ENCODE measurements at regions not wholly inside any gene's neighbourhood (a gene's known extent, or its start where the extent isn't known, plus 50 kb on each side); places are given as distances from the start of the nearest gene placed in this dataset.

DNA sequence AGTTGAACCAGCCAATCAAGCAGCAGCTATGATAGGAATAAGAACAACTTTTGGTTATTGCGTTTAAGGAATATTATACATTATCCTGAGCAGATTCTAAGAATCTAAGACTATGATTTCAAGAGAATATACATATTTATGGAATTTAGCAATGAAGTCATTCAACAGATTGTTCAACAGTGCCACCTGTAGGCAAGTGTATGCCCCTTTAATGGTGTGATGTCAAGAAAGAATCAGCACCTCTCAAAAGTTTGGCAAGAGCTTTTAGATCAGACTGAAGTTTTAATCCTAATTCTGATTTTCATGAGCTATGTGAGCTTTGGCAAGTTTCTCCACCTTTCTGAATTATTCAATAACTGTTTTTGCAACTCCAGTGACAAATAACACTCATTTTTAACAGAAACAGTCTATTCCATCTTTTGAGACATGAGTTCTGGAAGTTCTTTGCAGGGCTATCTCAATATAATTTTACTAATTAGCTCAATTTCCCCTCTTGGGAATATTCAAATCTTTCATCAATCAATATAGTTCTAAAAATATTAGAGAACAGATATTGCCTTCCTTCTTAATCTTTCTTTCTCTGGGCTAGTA is 474.3 kb upstream of the TOM1L1 start:
- TF ChIP-seq, protein P1, sequence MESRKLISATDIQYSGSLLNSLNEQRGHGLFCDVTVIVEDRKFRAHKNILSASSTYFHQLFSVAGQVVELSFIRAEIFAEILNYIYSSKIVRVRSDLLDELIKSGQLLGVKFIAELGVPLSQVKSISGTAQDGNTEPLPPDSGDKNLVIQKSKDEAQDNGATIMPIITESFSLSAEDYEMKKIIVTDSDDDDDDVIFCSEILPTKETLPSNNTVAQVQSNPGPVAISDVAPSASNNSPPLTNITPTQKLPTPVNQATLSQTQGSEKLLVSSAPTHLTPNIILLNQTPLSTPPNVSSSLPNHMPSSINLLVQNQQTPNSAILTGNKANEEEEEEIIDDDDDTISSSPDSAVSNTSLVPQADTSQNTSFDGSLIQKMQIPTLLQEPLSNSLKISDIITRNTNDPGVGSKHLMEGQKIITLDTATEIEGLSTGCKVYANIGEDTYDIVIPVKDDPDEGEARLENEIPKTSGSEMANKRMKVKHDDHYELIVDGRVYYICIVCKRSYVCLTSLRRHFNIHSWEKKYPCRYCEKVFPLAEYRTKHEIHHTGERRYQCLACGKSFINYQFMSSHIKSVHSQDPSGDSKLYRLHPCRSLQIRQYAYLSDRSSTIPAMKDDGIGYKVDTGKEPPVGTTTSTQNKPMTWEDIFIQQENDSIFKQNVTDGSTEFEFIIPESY (IDR thresholded peaks at IDR 0.05): no peak
- peak; percentile 48 to 52 for TF ChIP-seq RAD21 (IDR thresholded peaks at IDR 0.05)
- TF ChIP-seq, protein P2, sequence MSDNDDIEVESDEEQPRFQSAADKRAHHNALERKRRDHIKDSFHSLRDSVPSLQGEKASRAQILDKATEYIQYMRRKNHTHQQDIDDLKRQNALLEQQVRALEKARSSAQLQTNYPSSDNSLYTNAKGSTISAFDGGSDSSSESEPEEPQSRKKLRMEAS (IDR thresholded peaks at IDR 0.05): no peak
- no peak for TF ChIP-seq HNF4G (IDR thresholded peaks at IDR 0.05)
- TF ChIP-seq FOXA1 (IDR thresholded peaks at IDR 0.05): no peak
- TF ChIP-seq, protein P3, sequence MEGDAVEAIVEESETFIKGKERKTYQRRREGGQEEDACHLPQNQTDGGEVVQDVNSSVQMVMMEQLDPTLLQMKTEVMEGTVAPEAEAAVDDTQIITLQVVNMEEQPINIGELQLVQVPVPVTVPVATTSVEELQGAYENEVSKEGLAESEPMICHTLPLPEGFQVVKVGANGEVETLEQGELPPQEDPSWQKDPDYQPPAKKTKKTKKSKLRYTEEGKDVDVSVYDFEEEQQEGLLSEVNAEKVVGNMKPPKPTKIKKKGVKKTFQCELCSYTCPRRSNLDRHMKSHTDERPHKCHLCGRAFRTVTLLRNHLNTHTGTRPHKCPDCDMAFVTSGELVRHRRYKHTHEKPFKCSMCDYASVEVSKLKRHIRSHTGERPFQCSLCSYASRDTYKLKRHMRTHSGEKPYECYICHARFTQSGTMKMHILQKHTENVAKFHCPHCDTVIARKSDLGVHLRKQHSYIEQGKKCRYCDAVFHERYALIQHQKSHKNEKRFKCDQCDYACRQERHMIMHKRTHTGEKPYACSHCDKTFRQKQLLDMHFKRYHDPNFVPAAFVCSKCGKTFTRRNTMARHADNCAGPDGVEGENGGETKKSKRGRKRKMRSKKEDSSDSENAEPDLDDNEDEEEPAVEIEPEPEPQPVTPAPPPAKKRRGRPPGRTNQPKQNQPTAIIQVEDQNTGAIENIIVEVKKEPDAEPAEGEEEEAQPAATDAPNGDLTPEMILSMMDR (IDR thresholded peaks at IDR 0.05; ENCODE audit: low read depth, low read length, missing input control): peak; percentile 30

DNA sequence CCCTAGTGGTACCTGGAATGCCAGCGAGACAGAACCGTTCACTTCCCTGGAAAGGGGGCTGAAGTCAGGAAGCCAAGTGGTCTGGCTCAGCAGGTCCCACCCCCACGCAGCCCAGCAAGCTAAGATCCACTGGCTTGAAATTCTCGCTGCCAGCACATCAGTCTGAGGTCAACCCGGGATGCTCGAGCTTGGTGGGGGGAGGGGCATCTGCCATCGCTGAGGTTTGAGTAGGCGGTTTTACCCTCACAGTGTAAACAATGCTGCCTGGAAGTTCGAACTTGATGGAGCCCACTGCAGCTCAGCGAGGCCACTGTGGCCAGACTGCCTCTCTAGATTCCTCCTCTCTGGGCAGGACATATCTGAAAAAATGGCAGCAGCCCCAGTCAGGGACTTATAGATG is 464.7 kb upstream of the TOM1L1 start:
- H3K4me1 ChIP-seq (ENCODE audit: control insufficient read depth in 4 of 4, insufficient read depth in 4 of 4, low read length in 3 of 4): no peaks in the 10 kb centered on the region
- no peak for DNase-seq (ENCODE audit: low spot score)
- no peak overlapping the region for H3K4me3 ChIP-seq (ENCODE audit: low read depth in 1 of 3, low read length in 3 of 3)
- H3K9me3 ChIP-seq (ENCODE audit: control insufficient read depth in 4 of 4, low read length in 3 of 4): no peaks in the 10 kb centered on the region
- WGBS: 58% methylated on average over 10 of the region's 10 CpGs
- no peaks in the 10 kb centered on the region for H3K36me3 ChIP-seq (ENCODE audit: control insufficient read depth in 4 of 4, insufficient read depth in 3 of 4, low read depth in 1 of 4, low read length in 3 of 4)
- peaks cover 0 to 3% (median 0%) of the 10 kb centered on the region in 4 donors for H3K27me3 ChIP-seq (ENCODE audit: control insufficient read depth in 4 of 4, insufficient read depth in 4 of 4, low read length in 3 of 4)
- TF ChIP-seq, protein P1 (IDR thresholded peaks at IDR 0.05): no peak
- no peak for TF ChIP-seq HNF4A (conservative IDR thresholded peaks at IDR 0.05)
- TF ChIP-seq, protein P4, sequence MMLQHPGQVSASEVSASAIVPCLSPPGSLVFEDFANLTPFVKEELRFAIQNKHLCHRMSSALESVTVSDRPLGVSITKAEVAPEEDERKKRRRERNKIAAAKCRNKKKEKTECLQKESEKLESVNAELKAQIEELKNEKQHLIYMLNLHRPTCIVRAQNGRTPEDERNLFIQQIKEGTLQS (IDR thresholded peaks at IDR 0.05): no peak
- TF ChIP-seq YY1 (IDR thresholded peaks at IDR 0.05): no peak
- no peak for TF ChIP-seq RAD21 (IDR thresholded peaks at IDR 0.05)
- TF ChIP-seq, protein P2 (IDR thresholded peaks at IDR 0.05): no peak
- no peak for TF ChIP-seq RXRA (IDR thresholded peaks at IDR 0.05)
- TF ChIP-seq, protein P5, sequence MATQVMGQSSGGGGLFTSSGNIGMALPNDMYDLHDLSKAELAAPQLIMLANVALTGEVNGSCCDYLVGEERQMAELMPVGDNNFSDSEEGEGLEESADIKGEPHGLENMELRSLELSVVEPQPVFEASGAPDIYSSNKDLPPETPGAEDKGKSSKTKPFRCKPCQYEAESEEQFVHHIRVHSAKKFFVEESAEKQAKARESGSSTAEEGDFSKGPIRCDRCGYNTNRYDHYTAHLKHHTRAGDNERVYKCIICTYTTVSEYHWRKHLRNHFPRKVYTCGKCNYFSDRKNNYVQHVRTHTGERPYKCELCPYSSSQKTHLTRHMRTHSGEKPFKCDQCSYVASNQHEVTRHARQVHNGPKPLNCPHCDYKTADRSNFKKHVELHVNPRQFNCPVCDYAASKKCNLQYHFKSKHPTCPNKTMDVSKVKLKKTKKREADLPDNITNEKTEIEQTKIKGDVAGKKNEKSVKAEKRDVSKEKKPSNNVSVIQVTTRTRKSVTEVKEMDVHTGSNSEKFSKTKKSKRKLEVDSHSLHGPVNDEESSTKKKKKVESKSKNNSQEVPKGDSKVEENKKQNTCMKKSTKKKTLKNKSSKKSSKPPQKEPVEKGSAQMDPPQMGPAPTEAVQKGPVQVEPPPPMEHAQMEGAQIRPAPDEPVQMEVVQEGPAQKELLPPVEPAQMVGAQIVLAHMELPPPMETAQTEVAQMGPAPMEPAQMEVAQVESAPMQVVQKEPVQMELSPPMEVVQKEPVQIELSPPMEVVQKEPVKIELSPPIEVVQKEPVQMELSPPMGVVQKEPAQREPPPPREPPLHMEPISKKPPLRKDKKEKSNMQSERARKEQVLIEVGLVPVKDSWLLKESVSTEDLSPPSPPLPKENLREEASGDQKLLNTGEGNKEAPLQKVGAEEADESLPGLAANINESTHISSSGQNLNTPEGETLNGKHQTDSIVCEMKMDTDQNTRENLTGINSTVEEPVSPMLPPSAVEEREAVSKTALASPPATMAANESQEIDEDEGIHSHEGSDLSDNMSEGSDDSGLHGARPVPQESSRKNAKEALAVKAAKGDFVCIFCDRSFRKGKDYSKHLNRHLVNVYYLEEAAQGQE (IDR thresholded peaks at IDR 0.05): no peak
- no peak for TF ChIP-seq EGR1 (IDR thresholded peaks at IDR 0.05; ENCODE audit: low read depth in 2 of 2)
- TF ChIP-seq JUND (IDR thresholded peaks at IDR 0.05): no peak
- TF ChIP-seq GABPA (IDR thresholded peaks at IDR 0.05 in 1 of 2, conservative IDR thresholded peaks at IDR 0.05 in 1 of 2): no peak
- no peak for TF ChIP-seq NR2F2 (IDR thresholded peaks at IDR 0.05)
- TF ChIP-seq, protein P3 (IDR thresholded peaks at IDR 0.05; ENCODE audit: low read depth, low read length, missing input control): no peak
- no peak for TF ChIP-seq HNF4G (IDR thresholded peaks at IDR 0.05)
- no peak for TF ChIP-seq FOXA2 (IDR thresholded peaks at IDR 0.05)
- no peak for TF ChIP-seq SP1 (IDR thresholded peaks at IDR 0.05)
- TF ChIP-seq FOXA1 (IDR thresholded peaks at IDR 0.05): no peak
- no peak for TF ChIP-seq TAF1 (conservative IDR thresholded peaks at IDR 0.05)
- H3K27ac ChIP-seq (ENCODE audit: low read depth in 1 of 2, low read length in 2 of 2): no peak overlapping the region
- H3K9ac ChIP-seq (ENCODE audit: low read depth in 1 of 2, low read length in 2 of 2): no peak overlapping the region

More for the DNA sequence above, 474.3 kb upstream of the TOM1L1 start:
- WGBS: 33% methylated on average over 1 of the region's 1 CpG
- Histone ChIP-seq H3K36me3 (ENCODE audit: control insufficient read depth in 4 of 4, insufficient read depth in 3 of 4, low read depth in 1 of 4, low read length in 3 of 4) (no peaks in the 10 kb centered on the region), H3K27me3 (ENCODE audit: control insufficient read depth in 4 of 4, insufficient read depth in 4 of 4, low read length in 3 of 4) (no peaks in the 10 kb centered on the region), H3K4me3 (ENCODE audit: low read depth in 1 of 3, low read length in 3 of 3) (no peak overlapping the region), H3K4me1 (ENCODE audit: control insufficient read depth in 4 of 4, insufficient read depth in 4 of 4, low read length in 3 of 4) (no peaks in the 10 kb centered on the region), H3K9me3 (ENCODE audit: control insufficient read depth in 4 of 4, low read length in 3 of 4) (no peaks in the 10 kb centered on the region), H3K9ac (ENCODE audit: low read depth in 1 of 2, low read length in 2 of 2) (no peak overlapping the region), H3K27ac (ENCODE audit: low read depth in 1 of 2, low read length in 2 of 2) (no peak overlapping the region)
- no peak for DNase-seq (ENCODE audit: low spot score)

Measured in liver (tissue), 8 donors.